ENCODE measurements at regions not wholly inside any gene's neighbourhood (a gene's known extent, or its start where the extent isn't known, plus 50 kb on each side); places are given as distances from the start of the nearest gene placed in this dataset.

DNA sequence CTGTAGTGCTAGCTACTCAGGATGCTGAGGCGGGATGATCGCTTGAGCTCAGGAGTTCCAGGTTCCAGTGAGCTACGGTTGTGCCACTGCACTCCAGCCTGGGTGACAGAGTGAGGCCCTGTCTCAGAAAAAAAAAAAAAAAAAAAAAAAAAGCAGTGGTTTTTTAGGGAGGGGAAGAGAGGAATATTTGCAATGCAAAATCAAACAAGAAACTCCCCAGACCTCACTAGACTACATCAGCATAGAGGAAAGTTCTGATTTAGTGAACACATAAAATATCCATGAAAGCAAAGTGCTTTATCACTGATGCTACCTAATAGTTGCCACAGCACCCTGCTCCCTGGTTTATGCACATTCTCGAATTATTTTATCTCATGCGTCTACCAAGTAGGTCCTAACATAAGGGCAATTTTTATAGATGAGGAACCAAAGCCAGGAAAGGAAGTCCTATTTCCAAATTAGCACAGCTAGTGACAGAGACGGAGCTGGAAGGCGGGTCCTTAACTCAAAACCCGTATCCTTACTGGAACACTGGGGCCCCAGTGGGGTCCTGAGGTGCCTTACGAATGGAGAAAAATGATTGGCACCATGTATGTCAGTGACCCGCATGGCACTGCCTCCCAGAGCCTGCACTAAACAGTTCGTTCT is 50.7 kb upstream of the GPR157 start:
- H3K27ac ChIP-seq = no peak overlapping the region
- H3K36me3 ChIP-seq = no peaks in the 10 kb centered on the region
- TF ChIP-seq, protein P1, sequence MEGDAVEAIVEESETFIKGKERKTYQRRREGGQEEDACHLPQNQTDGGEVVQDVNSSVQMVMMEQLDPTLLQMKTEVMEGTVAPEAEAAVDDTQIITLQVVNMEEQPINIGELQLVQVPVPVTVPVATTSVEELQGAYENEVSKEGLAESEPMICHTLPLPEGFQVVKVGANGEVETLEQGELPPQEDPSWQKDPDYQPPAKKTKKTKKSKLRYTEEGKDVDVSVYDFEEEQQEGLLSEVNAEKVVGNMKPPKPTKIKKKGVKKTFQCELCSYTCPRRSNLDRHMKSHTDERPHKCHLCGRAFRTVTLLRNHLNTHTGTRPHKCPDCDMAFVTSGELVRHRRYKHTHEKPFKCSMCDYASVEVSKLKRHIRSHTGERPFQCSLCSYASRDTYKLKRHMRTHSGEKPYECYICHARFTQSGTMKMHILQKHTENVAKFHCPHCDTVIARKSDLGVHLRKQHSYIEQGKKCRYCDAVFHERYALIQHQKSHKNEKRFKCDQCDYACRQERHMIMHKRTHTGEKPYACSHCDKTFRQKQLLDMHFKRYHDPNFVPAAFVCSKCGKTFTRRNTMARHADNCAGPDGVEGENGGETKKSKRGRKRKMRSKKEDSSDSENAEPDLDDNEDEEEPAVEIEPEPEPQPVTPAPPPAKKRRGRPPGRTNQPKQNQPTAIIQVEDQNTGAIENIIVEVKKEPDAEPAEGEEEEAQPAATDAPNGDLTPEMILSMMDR (IDR thresholded peaks at IDR 0.05) = no peak
- DNase-seq (ENCODE audit: low spot score) = no peak
- peaks cover 0 to 38% of the 10 kb centered on the region in 2 donors for H3K4me1 ChIP-seq
- H3K4me3 ChIP-seq = no peak overlapping the region
- no peaks in the 10 kb centered on the region for H3K27me3 ChIP-seq
- no peaks in the 10 kb centered on the region for H3K9me3 ChIP-seq

DNA sequence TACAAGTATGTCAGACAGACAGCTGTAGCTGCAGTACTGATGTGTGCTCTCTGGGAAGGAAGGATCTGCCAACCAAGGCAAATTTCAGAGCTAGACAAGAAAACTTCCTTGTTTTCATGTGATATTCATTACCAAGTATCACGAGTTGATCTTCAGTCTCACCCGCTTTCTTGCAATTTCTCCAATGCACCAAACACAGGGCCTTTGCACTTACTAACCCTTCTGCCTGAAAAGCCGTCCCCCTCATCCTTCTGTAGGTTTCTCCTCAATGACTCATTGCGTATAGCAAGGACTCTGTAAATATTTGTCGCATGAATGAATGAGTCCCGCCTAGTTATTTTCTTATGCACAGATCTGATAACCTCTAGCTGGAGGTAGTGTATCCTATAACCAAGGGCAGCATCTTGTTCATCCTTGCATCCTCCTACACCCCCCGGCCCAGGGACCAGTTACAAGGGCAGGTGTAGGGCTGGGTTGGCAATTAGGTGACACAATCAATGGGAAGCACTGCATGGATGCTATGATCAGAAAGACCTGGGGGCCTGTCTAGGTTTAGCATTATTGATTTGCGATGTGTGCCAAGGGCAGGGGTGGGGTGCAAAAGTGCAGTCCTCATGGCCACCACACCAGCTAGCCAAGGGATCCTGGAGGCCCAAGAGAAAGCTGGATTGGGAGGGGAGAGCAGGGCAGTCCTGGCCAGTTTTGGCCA is 51.4 kb upstream of the GPR157 start:
- Histone ChIP-seq H3K9me3 (no peaks in the 10 kb centered on the region), H3K36me3 (no peaks in the 10 kb centered on the region), H3K4me3 (peak overlapping the region in 1 of 2 donors; percentile 75), H3K27ac (peak overlapping the region; percentile 25 to 70), H3K4me1 (peaks cover 0 to 38% of the 10 kb centered on the region in 2 donors), H3K27me3 (no peaks in the 10 kb centered on the region)
- TF ChIP-seq, protein P1 (IDR thresholded peaks at IDR 0.05) = no peak
- DNase-seq (ENCODE audit: low spot score) = no peak

DNA sequence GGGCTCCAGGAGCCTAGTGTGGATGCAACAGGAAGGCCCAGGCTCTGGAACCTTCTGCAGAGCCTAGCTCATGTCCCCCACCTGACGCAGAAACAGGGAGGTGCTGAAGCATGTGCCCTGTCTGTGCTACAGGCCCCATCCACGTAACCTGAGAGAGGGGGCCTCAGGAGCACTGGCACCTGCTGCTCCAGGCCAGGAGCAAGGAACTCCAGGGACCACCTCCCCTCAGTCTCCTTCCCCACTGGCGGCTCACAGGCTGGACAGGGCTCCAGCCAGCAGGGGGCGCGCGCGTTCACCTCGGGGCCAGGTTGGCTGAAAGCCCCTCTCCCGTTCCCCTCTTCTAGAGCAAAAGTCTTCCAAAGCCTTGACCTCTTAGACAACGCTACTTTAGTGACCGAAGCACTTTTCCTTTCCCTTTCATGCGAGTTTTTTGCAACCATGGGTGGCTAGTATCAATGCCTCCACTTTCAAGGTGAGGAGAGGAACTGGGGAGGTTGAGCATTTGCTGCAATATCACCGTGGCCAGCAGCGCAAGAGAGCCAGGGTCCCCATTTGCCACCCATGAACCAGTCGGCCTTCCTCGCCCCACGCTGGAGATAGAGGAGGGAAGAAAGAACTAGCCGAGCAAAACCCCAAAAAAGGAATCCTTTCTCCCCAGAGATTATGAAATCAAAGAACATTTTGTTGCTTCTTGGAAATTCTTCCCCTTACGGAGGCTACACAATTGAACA is 52.4 kb upstream of the GPR157 start:
- peak overlapping the region; percentile 44 to 75 for H3K4me3 ChIP-seq
- H3K27me3 ChIP-seq = no peaks in the 10 kb centered on the region
- H3K4me1 ChIP-seq = peaks cover 0 to 38% of the 10 kb centered on the region in 2 donors
- H3K36me3 ChIP-seq = no peaks in the 10 kb centered on the region
- DNase-seq (ENCODE audit: low spot score) = no peak
- TF ChIP-seq, protein P1 (IDR thresholded peaks at IDR 0.05) = peak; percentile 91 to 98
- no peaks in the 10 kb centered on the region for H3K9me3 ChIP-seq
- peak overlapping the region; percentile 45 to 70 for H3K27ac ChIP-seq

DNA sequence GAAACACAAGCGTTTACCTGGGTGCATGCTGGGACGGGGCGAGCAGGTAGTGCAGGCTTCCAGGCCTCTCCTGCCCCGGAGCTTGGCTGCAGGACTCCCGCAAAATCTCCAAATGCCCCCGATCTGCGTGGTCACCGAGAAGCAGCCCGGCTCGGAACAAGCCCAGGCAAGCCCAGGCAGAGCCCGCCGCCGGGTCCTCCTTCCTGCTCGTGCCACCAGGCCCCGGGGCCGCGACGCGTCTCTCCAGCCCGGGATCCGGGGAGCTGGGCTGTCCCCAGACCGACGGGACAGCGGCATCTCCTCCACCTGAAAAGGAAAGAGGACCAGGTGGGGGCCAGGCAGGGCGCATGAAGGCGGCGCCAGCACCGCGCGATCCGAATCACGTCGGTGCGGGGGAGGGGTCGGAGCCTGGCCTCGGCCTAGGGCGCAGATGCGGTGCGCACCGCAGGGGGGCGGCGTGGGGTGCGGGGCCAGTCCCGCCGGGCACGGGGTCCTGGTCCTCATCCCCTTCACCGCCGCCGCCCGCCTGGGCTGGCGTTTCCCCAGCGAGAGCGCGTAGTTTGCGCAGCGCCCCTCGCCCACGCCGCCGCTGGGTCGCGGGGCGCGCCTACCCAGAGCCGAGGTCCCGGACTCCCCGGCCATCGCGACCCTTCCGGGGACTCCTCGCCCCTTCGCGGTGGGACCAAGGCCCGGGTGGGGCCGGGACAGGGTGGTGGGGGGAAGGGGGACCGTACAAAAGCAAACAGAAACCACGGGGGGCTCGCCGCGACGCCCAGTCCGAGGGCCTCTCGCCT is 52.4 kb upstream of the H6PD start:
- TF ChIP-seq, protein P1 (IDR thresholded peaks at IDR 0.05) = peak in 1 of 2 donors; percentile 30
- peak overlapping the region; percentile 45 to 70 for H3K27ac ChIP-seq
- DNase-seq (ENCODE audit: low spot score) = no peak
- H3K4me1 ChIP-seq = peaks cover 0 to 38% of the 10 kb centered on the region in 2 donors
- no peaks in the 10 kb centered on the region for H3K9me3 ChIP-seq
- H3K27me3 ChIP-seq = no peaks in the 10 kb centered on the region
- H3K4me3 ChIP-seq = peak overlapping the region; percentile 44 to 75
- H3K36me3 ChIP-seq = no peaks in the 10 kb centered on the region

DNA sequence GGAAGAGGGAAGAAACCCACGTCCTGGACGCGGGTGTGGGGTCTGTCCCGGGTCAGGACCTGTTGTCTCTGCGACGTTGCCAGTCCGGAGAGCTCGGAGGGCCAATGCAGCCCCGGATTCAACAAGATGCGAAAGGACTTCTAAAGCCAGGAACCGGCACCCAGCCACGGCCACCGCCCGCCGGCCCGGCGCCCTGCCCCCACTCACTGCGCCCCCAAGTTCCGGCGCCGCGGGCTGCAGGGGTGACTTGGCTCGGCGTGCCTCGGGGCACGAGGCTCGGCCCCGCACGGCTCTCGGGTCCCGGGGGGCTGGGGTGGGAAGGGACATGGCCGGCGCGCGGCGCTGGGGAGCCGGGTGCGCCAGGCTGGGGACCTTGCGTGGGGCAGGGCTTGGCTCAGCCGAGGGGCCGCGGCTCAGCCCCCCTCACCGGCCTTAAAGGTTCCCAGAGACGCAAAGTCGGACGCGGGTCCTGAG is 51.8 kb upstream of the H6PD start:
- no peaks in the 10 kb centered on the region for H3K36me3 ChIP-seq
- peaks cover 0 to 38% of the 10 kb centered on the region in 2 donors for H3K4me1 ChIP-seq
- H3K9me3 ChIP-seq = no peaks in the 10 kb centered on the region
- DNase-seq (ENCODE audit: low spot score) = no peak
- H3K27ac ChIP-seq = peak overlapping the region; percentile 45 to 70
- TF ChIP-seq, protein P1 (IDR thresholded peaks at IDR 0.05) = no peak
- peak overlapping the region; percentile 44 to 75 for H3K4me3 ChIP-seq
- H3K27me3 ChIP-seq = no peaks in the 10 kb centered on the region

Measured in right atrium auricular region (tissue), 2 donors.